ENCODE measurements at regions not wholly inside any gene's neighbourhood (a gene's known extent, or its start where the extent isn't known, plus 50 kb on each side); places are given as distances from the start of the nearest gene placed in this dataset.

DNA sequence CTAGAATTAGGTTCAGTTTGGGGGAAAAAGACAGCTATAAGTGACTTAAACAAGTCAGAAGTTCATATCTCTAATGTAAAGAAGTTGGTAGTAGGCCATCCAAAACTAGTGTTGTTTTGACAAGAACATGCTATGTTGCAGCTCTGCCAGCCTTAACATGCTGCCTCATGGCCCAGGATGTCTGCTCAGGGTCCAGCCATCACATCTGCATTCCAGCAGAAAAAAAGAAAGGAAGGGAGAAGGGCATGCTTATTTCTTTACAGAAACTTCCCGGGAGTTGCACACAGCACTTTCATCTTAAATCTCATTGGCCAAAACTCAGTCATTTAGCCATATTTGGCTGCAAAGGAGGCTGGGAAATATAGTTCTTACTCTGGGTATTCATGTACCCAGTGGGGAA, 400.4 kb upstream of the PODXL start:
- TF ChIP-seq, protein P1, sequence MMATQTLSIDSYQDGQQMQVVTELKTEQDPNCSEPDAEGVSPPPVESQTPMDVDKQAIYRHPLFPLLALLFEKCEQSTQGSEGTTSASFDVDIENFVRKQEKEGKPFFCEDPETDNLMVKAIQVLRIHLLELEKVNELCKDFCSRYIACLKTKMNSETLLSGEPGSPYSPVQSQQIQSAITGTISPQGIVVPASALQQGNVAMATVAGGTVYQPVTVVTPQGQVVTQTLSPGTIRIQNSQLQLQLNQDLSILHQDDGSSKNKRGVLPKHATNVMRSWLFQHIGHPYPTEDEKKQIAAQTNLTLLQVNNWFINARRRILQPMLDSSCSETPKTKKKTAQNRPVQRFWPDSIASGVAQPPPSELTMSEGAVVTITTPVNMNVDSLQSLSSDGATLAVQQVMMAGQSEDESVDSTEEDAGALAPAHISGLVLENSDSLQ (IDR thresholded peaks at IDR 0.05) = no peak
- TF ChIP-seq CTBP1 (IDR thresholded peaks at IDR 0.05; ENCODE audit: borderline replicate concordance) (no peak), ELF4 (IDR thresholded peaks at IDR 0.05) (no peak), L3MBTL2 (conservative IDR thresholded peaks at IDR 0.05) (no peak), ZNF384 (IDR thresholded peaks at IDR 0.05) (no peak), BHLHE40 (IDR thresholded peaks at IDR 0.05; ENCODE audit: borderline replicate concordance) (no peak), SP1 (IDR thresholded peaks at IDR 0.05) (no peak), FOXM1 (IDR thresholded peaks at IDR 0.05; ENCODE audit: borderline replicate concordance) (no peak), HDGF (IDR thresholded peaks at IDR 0.05; ENCODE audit: borderline replicate concordance) (no peak), FOXA1 (IDR thresholded peaks at IDR 0.05) (no peak), FOXK2 (IDR thresholded peaks at IDR 0.05) (no peak), NFRKB (IDR thresholded peaks at IDR 0.05) (no peak)
